Activated CD8-positive, alpha-beta memory T cell treated with anti-CD3 and anti-CD28 coated beads for 24 hours (primary cell): ENCODE measurements at regions not wholly inside any gene's neighbourhood (a gene's known extent, or its start where the extent isn't known, plus 50 kb on each side); places are given as distances from the start of the nearest gene placed in this dataset.
"Not testable (repeated sequence)": the region's sequence is repeated elsewhere in the genome, so short reads cannot be mapped to it uniquely, and the experiment has no call there.

Source experiments
- DNase-seq: peaks from one replicate; pipeline ENCODE4 v3.0.0-alpha.2; 2020

DNA sequence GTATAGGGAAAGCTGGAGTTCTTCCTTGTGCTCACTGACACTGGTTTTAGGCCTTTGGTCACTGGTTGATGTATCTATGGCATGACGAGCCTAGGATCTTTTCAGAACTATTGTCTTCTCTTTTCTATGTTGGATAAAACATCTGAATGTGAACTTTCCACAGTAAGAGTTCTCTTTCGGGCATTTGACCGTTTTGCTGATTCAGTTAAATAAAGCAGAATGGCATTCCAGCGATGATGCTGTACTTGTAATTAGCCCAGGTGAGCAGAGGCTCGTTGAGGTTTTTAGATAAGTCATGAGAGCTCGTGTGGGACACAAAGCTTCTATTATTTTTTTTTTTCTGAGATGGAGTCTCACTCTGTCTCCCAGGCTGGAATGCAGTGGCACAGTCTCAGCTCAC lies 160.2 kb upstream of the DPP6 start:
- no peak for DNase-seq

DNA sequence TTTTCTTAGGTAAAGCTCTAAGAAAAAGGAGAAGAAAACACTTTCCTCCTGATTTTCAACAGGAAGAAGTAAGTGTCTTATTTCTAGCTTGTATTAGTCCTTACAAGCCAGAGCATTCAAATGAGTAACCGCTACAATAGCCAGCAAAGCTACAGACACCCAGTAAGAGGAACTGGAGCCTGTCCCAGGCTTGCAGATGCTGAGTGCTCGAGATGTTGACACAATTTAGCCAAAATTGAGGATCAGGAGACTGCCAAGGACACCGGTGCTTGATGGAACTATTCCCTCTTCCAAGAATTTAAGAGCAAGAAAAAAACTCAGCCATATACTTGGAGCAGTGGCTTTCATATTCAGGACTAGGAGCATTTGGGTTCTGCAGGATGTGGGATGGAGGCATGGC lies 149.3 kb upstream of the DPP6 start:
- DNase-seq = no peak

- no peak for DNase-seq
Observed at GRCh38 chr7:153912211-153912610, 140.0 kb upstream of the DPP6 start.

DNA sequence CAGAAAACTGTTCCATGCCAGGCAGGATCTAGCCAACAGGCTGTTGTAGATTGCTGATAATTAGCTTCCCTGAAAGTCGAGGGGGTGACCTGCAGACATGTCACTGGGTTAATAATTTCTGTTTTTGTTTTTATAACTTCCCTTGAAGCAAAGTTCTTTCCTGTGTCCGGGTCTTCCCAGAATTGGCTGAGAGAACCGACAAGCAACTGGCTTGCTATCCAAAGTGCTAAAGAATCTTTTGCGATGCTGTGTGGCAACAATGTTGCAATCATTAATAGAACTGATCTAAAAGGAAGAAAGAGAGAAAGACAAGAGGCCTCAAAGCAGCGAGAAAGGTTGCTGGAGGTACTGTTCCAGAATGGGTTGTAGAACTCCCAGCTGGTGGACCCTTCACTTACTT lies 132.1 kb upstream of the DPP6 start:
- no peak for DNase-seq

GRCh38 chr7:153920897-153921296 lies 131.3 kb upstream of the DPP6 start:
- DNase-seq = no peak

DNA sequence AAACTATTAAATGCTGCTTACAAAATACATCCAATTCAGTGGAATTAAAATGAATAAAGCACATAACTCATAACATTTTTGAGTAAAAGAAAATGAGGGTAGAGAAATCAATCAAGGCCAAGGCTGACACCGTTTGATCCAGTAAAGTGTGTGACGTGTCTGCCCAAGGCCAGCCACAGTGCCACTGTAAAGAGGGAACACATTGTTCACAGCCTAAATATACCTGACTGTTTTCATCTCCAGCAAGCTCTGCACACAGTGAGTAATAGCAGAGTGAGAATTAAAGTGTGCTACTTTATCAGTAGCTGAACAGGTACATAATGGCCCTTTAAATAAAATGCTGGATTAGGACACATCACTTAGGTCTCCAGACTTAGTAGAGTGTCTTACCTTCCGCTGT lies 130.8 kb upstream of the DPP6 start:
- DNase-seq = no peak

- DNase-seq = no peak
Observed at GRCh38 chr7:153930696-153931095, 121.5 kb upstream of the DPP6 start.

DNA sequence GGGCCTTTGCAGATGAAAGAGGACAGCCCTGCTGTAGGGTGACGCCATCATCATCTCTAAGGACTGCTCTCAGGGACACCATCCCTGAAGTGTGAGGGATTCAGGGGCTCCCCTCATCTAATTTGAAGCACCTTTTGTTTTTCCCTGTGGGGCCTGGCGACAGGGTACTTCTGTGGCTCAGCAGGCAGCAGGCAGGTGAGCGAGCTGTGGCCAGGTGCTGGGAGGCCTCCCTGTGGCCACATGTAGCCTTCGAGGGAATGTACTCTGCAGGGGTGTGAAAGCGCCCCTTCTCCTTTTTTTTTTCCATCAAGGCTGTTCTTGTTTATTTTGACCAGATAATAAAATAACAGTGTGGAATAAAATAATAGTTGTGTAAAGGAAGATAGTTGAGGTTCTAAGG lies 118.2 kb upstream of the DPP6 start:
- no peak for DNase-seq

DNA sequence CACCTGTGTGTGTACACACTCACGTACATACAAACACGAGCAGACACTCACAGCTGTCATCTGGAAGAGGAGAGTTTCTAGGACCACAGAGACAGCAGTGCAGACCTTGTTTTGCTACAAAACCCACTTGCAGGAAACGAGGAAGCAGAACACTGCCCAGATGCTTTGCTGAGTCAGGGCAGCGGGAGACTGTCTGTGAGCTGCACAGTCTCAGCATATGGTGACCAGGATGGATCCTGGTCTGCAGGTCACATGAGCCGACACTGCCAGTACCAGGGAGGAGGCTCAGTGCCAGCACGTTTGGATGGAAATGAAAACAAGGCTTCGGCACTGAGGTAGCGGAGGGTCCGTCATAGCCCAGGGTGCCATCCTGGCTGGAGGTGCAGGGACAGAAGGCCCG lies 117.6 kb upstream of the DPP6 start:
- no peak for DNase-seq

GRCh38 chr7:153935095-153935494 lies 117.1 kb upstream of the DPP6 start:
- DNase-seq = no peak

GRCh38 chr7:153938451-153938850 lies 113.7 kb upstream of the DPP6 start:
- DNase-seq = no peak

- DNase-seq = no peak
Observed at GRCh38 chr7:153939177-153939576, 113.0 kb upstream of the DPP6 start.

- no peak for DNase-seq
Observed at GRCh38 chr7:153939654-153940053, 112.5 kb upstream of the DPP6 start.

GRCh38 chr7:153941061-153941460 lies 111.1 kb upstream of the DPP6 start:
- DNase-seq = no peak

GRCh38 chr7:153942036-153942435 lies 110.2 kb upstream of the DPP6 start:
- DNase-seq = no peak

DNA sequence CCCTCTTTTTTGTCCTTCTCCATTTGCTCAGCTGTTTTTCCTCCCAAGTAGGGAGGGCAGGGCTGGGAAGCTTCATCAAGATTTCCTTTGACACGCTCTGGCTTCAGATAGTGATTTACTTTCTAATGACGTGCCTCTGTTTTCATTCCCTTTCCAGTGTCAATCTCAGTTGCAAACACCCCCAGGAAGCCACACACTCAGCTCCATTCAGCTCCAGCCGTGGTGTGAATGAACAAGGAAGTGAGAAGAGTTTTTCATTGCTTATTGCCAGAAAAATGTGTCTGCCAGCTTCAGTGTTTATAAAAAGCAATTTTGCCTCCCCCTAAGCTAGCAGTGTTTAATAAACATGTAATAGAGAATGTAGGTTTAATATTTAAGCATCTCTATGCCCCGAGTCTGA lies 108.7 kb upstream of the DPP6 start:
- no peak for DNase-seq

DNA sequence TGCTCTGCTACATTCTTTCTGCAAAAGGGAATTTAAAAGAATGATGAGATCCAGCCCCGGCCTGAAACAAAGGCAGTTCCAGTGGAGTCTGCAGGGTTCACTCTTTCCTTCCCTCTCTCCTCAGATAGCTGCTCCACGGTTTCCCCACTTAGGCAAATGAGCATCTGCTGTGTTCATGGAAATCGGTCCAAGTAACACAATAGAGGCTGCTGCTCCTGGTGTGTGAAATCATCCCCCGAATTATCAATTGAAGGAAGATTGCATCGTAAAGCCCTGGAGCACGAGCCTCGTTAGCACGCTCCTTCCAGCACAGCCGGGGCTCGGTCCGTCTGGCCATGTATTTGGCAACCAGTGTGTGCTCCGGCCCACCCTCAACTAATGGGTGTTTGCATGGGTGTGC lies 108.3 kb upstream of the DPP6 start:
- no peak for DNase-seq

GRCh38 chr7:153948060-153948459 lies 104.1 kb upstream of the DPP6 start:
- no peak for DNase-seq

GRCh38 chr7:153951316-153951715 lies 100.9 kb upstream of the DPP6 start:
- no peak for DNase-seq

DNA sequence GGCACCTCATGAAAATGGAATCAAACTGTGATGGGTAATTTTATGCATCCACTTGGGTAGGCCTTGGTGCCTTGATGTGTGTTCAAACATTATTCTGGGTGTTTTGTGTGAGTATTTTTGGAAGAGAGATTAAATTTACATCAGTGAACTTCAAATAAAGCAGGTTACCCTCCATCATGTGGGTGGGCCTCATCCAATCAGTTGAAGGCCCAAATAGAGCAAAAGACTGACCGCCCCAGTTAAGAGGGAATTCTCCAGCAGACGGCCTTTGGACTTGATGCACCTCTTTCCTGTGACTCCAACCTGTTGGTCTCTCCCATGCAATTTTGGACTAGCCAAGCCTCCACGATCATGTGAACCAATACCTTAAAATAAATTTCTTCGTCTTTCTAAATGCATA lies 97.7 kb upstream of the DPP6 start:
- no peak for DNase-seq

DNA sequence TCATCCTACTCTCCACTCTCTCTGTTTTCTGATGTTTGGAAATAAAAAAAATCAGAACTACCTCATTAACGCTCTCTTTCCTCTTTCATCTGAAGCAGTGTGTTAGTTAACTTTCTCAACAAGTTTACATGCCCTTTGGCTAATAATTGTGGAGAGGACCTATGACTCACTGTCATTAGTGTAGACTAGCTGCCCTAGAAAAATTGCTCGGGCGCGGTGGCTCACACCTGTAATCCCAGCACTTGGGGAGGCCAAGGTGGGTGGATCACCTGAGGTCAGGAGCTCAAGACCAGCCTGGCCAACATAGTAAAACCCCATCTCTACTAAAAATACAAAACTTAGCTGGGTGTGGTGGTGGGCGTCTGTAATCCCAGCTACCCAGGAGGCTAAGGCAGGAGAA lies 94.5 kb upstream of the DPP6 start:
- not testable (repeated sequence) for DNase-seq

GRCh38 chr7:153958381-153958780 lies 93.8 kb upstream of the DPP6 start:
- DNase-seq = not testable (repeated sequence)

GRCh38 chr7:153958789-153959188 lies 93.4 kb upstream of the DPP6 start:
- DNase-seq = not testable (repeated sequence)

DNA sequence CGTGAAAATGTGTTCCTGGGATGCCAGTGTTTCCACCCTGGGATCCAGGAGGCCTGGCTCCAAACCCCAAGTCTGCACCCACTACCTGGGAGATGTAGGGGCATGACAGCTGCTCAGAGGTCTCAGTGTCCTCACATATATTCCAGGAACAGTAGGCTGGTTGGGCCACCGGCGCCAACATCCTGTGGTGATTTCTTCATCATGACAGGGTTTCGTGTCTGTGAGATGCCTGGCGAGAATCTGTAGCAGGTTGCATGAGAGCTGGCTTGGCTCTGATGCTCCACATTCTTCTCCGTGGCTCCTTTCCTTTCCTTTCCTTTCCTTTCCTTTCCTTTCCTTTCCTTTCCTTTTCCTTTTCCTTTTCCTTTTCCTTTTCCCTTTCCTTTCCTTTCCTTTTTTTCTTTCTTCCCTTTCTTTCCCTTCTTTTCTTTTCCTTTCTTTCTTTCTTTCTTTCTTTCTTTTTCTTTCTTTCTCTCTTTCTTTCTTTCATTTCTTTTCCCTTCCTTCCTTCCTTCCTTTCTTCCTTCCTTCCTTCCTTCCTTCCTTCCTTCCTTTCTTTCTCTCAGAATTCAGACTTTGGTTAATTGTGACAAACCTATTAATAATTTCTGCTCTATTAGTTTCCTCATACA lies 87.6 kb upstream of the DPP6 start:
- not testable (repeated sequence) for DNase-seq

DNA sequence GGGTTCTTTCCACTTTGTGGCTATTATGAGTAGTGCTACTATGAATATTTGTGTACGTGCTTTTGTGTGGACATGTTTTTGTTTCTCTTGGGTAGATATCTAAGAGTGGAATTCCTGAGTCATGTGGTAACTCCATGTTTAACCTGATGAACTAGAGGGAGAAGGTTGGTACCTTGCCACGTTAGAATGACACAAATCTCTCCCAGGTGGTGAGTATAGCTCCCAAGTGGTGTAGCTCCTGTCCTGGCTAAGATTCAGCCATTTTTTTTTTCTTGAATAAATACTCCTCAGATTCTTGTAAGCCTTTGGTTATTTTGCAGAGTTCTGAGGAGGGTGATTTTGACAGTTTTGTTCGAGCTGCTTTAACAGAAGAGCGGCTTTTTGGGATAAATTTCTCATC lies 83.2 kb upstream of the DPP6 start:
- not testable (repeated sequence) for DNase-seq

GRCh38 chr7:153974603-153975002 lies 77.6 kb upstream of the DPP6 start:
- DNase-seq = not testable (repeated sequence)
